A673 (cell line): ENCODE measurements at regions not wholly inside any gene's neighbourhood (a gene's known extent, or its start where the extent isn't known, plus 50 kb on each side); places are given as distances from the start of the nearest gene placed in this dataset.

ENCODE experiments used
- BruUV-seq: library from RNA; stranded (reverse); fragments of 400-500 nt; replicated peaks from 2 replicates; lab custom pipeline; 2021; lab: Mats Ljungman, UMichigan
- CTCF ChIA-PET: fragments of 300-600 bp; sonication (Branson Sonifier 250); formaldehyde crosslinking; loops from one replicate; lab custom pipeline; 2022; ENCODE audit warnings: antibody characterized with exemption; lab: Charles Lee
- POLR2A ChIA-PET: fragments of 300-600 bp; sonication (Branson Sonifier 250); formaldehyde crosslinking; loops from one replicate; lab custom pipeline; 2022; ENCODE audit warnings: antibody characterized with exemption; ENCODE audit not compliant: low non-redundant PET; lab: Charles Lee
- DNase-seq: peaks from one replicate; pipeline ENCODE4 v3.0.0-alpha.2; 2015; ENCODE audit warnings: low spot score
- H3K27ac ChIP-seq: fragments of 200-600 bp; sonication (generic); 2 replicates; pipeline ENCODE4 v1.5.1; 2016; ENCODE audit warnings: mixed run types, low read depth, mild to moderate bottlenecking, mixed read lengths, antibody characterized with exemption, low read length; ENCODE audit not compliant: poor library complexity, severe bottlenecking
- H3K27me3 ChIP-seq: fragments of 200-600 bp; sonication (generic); replicated peaks from 2 replicates; pipeline ENCODE4 v1.6.1; 2017; ENCODE audit warnings: mixed run types, low read depth, mild to moderate bottlenecking, mixed read lengths, antibody characterized with exemption, low read length; ENCODE audit not compliant: insufficient read depth, poor library complexity
- H3K36me3 ChIP-seq: fragments of 200-600 bp; sonication (generic); 2 replicates; pipeline ENCODE4 v1.6.1; 2016; ENCODE audit warnings: mixed run types, mild to moderate bottlenecking, mixed read lengths, antibody characterized with exemption, low read length; ENCODE audit not compliant: insufficient read depth, poor library complexity, severe bottlenecking
- H3K4me1 ChIP-seq: fragments of 200-600 bp; sonication (generic); 2 replicates; pipeline ENCODE4 v1.6.1; 2017; ENCODE audit warnings: mixed run types, mild to moderate bottlenecking, mixed read lengths, antibody characterized with exemption, low read length; ENCODE audit not compliant: insufficient read depth, poor library complexity, severe bottlenecking
- H3K4me3 ChIP-seq: fragments of 200-600 bp; sonication (generic); 2 replicates; pipeline ENCODE4 v1.5.1; 2016; ENCODE audit warnings: low read depth, mixed run types, mild to moderate bottlenecking, mixed read lengths, low read length; ENCODE audit not compliant: poor library complexity, severe bottlenecking
- H3K9me3 ChIP-seq: fragments of 200-600 bp; sonication (generic); 2 replicates; pipeline ENCODE4 v1.6.1; 2016; ENCODE audit warnings: mixed run types, low read depth, mild to moderate bottlenecking, mixed read lengths, antibody characterized with exemption, low read length; ENCODE audit not compliant: poor library complexity, severe bottlenecking
- CTCF ChIP-seq: fragments of 300-800, 200-600 bp; sonication (generic); conservative IDR thresholded peaks from 2 replicates; pipeline ENCODE4 v1.5.1; 2017; ENCODE audit warnings: low read depth, mild to moderate bottlenecking, antibody characterized with exemption, low read length, moderate library complexity, mixed read lengths
- EZH2 ChIP-seq: fragments of 200-600 bp; sonication (generic); IDR thresholded peaks from 2 replicates; pipeline ENCODE4 v1.6.1; 2017; ENCODE audit warnings: borderline replicate concordance, low read depth, mild to moderate bottlenecking, mixed read lengths, antibody characterized with exemption, low read length; ENCODE audit not compliant: poor library complexity, severe bottlenecking
- intact Hi-C: fragments of 100-400 bp; cut with micrococcal nuclease; formaldehyde crosslinking; loops from one replicate; pipeline ENCODE4 v1.10.0; 2022; ENCODE audit not compliant: unreplicated experiment

- ChIA-PET POLR2A (no interaction called here), CTCF (interaction anchor here (0.6 kb wide), 1 partner anchor 83 kb away, joined by 4 read pairs; no protein-coding TSS in a partner anchor)
- Histone ChIP-seq H3K9me3 (no peaks in the 10 kb centered on the region), H3K36me3 (no peaks in the 10 kb centered on the region), H3K27ac (no peak overlapping the region), H3K4me1 (no peaks in the 10 kb centered on the region), H3K4me3 (no peak overlapping the region), H3K27me3 (no peaks in the 10 kb centered on the region)
- no peak for TF ChIP-seq EZH2
- no peak for TF ChIP-seq CTCF
- intact Hi-C loops: no loop called here
- no peak for DNase-seq
- BruUV-seq: no TSS peak
Observed at GRCh38 chr2:187017438-187017837, 168.5 kb upstream of the ZSWIM2 start.

DNA sequence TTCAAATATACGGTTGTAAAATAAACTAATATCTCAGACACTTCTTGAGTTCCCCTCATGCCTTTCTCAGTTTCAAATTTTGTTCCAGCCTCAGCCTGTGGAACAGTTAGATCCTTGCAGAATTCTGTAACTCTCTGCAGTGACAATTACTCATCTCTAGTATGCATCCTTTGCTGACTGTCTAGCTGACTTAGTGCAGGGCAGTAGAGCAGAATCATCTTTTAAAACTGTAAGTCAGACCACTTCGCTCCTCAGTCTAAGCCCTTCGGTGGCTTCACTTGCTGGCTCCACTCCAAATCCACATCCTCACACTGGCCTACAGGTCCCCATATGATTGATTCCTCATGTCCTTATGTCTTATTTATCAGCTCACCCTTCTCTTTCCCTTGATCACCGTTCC lies 164.1 kb upstream of the ZSWIM2 start:
- no peak for DNase-seq
- POLR2A ChIA-PET: no interaction called here

DNA sequence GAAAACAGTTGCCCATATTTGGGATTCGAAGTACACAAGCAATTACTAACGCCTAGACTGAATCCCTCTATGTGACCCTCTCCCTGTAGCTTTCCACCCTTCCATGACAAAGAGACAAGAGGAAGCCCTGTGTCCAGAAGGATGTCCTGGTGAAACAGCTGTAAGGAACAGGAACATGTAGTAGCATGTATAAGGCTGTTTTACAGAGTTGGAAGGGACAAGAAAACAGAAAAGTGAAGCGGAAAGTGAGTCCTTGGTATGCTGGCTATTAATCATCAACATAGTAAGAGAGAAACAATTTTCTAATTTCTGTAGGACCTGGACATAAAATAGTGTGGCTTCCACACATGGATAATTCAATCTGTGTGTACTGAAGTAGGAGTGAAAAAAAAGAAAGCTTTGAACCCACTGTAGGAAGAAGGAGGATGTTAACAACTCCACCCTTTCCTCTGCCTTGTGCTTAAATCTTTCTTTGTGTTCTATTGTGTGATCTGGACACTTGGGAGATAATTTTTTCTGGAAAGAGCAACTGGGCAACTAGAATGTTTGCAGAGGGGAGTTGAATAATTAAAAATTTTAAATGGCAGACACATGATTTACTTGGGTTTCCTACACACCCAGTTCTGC lies 162.3 kb upstream of the ZSWIM2 start:
- H3K4me1 ChIP-seq: no peaks in the 10 kb centered on the region
- H3K27me3 ChIP-seq: no peaks in the 10 kb centered on the region
- ChIA-PET POLR2A (no interaction called here), CTCF (no interaction called here)
- no peak for TF ChIP-seq CTCF
- no peak for TF ChIP-seq EZH2
- intact Hi-C loops: no loop called here
- H3K36me3 ChIP-seq: no peaks in the 10 kb centered on the region
- no TSS peak for BruUV-seq
- no peaks in the 10 kb centered on the region for H3K9me3 ChIP-seq
- no peak for DNase-seq
- H3K4me3 ChIP-seq: no peak overlapping the region
- H3K27ac ChIP-seq: no peak overlapping the region

More for the DNA sequence above, 164.1 kb upstream of the ZSWIM2 start:
- no peak overlapping the region for H3K4me3 ChIP-seq
- no peaks in the 10 kb centered on the region for H3K27me3 ChIP-seq
- CTCF ChIA-PET: no interaction called here
- H3K9me3 ChIP-seq: no peaks in the 10 kb centered on the region
- no peaks in the 10 kb centered on the region for H3K4me1 ChIP-seq
- TF ChIP-seq EZH2 (no peak), CTCF (no peak)
- no peak overlapping the region for H3K27ac ChIP-seq
- no peaks in the 10 kb centered on the region for H3K36me3 ChIP-seq
- no TSS peak for BruUV-seq
- intact Hi-C loops: no loop called here
